ENCODE measurements at regions not wholly inside any gene's neighbourhood (a gene's known extent, or its start where the extent isn't known, plus 50 kb on each side); places are given as distances from the start of the nearest gene placed in this dataset.

- no peak overlapping the region for H3K27ac ChIP-seq
- no peaks in the 10 kb centered on the region for H3K36me3 ChIP-seq
- no peaks in the 10 kb centered on the region for H3K9me3 ChIP-seq
- intact Hi-C loops (cut with DNase I) = no loop called here
- no peak overlapping the region for H3K4me3 ChIP-seq
- no peak for TF ChIP-seq CTCF (IDR thresholded peaks at IDR 0.05)
- no peaks in the 10 kb centered on the region for H3K4me1 ChIP-seq
- DNase-seq (ENCODE audit: low spot score in 2 of 2) = no peak
- no peaks in the 10 kb centered on the region for H3K27me3 ChIP-seq
Observed at GRCh38 chr11:11070976-11071375, 213.1 kb upstream of the ZBED5 start.

- intact Hi-C loops (cut with DNase I) = no loop called here
- no peak for DNase-seq (ENCODE audit: low spot score in 2 of 2)
Observed at GRCh38 chr11:11069841-11070835, 212.3 kb upstream of the ZBED5 start.

GRCh38 chr11:11068113-11068512 is 210.3 kb upstream of the ZBED5 start:
- TF ChIP-seq CTCF (IDR thresholded peaks at IDR 0.05) = no peak
- no peak for DNase-seq (ENCODE audit: low spot score in 2 of 2)
- Histone ChIP-seq H3K36me3 (no peaks in the 10 kb centered on the region), H3K27me3 (no peaks in the 10 kb centered on the region), H3K9me3 (no peaks in the 10 kb centered on the region), H3K4me1 (no peaks in the 10 kb centered on the region), H3K27ac (no peak overlapping the region), H3K4me3 (no peak overlapping the region)
- intact Hi-C loops (cut with DNase I) = no loop called here

More at GRCh38 chr11:11069841-11070835, 212.3 kb upstream of the ZBED5 start:
- Histone ChIP-seq H3K9me3 (no peaks in the 10 kb centered on the region), H3K4me3 (no peak overlapping the region), H3K27me3 (no peaks in the 10 kb centered on the region), H3K4me1 (no peaks in the 10 kb centered on the region), H3K36me3 (no peaks in the 10 kb centered on the region), H3K27ac (no peak overlapping the region)
- TF ChIP-seq CTCF (IDR thresholded peaks at IDR 0.05) = no peak

- Histone ChIP-seq H3K27ac (no peak overlapping the region), H3K36me3 (no peaks in the 10 kb centered on the region), H3K4me1 (no peaks in the 10 kb centered on the region), H3K9me3 (no peaks in the 10 kb centered on the region), H3K4me3 (no peak overlapping the region), H3K27me3 (no peaks in the 10 kb centered on the region)
- intact Hi-C loops (cut with DNase I) = no loop called here
- no peak for TF ChIP-seq CTCF (IDR thresholded peaks at IDR 0.05)
- no peak for DNase-seq (ENCODE audit: low spot score in 2 of 2)
Observed at GRCh38 chr11:11065396-11065795, 207.5 kb upstream of the ZBED5 start.

GRCh38 chr11:11057472-11057854 is 199.6 kb upstream of the ZBED5 start:
- H3K4me1 ChIP-seq = no peaks in the 10 kb centered on the region
- H3K4me3 ChIP-seq = no peak overlapping the region
- TF ChIP-seq CTCF (IDR thresholded peaks at IDR 0.05) = no peak
- H3K27me3 ChIP-seq = no peaks in the 10 kb centered on the region
- no peak overlapping the region for H3K27ac ChIP-seq
- no peak for DNase-seq (ENCODE audit: low spot score in 2 of 2)
- H3K36me3 ChIP-seq = no peaks in the 10 kb centered on the region
- intact Hi-C loops (cut with DNase I) = no loop called here
- H3K9me3 ChIP-seq = peaks cover 0 to 14% of the 10 kb centered on the region in 2 donors
